GM19395 (cell line): ENCODE measurements at regions not wholly inside any gene's neighbourhood (a gene's known extent, or its start where the extent isn't known, plus 50 kb on each side); places are given as distances from the start of the nearest gene placed in this dataset.
"Not testable (repeated sequence)": the region's sequence is repeated elsewhere in the genome, so short reads cannot be mapped to it uniquely, and the experiment has no call there.

Source experiments
- ATAC-seq: cut with Tn5 transposase; IDR thresholded peaks from one replicate; pipeline ENCODE4 v1.9.1; 2021; ENCODE audit warnings: mild to moderate bottlenecking, moderate library complexity; ENCODE audit not compliant: unreplicated experiment

GRCh38 chr15:84402856-84403608 lies 167.5 kb downstream of the GOLGA6L4 start:
- no peak for ATAC-seq

- ATAC-seq, result not testable (repeated sequence)
Observed at GRCh38 chr15:84409357-84409756, 173.8 kb downstream of the GOLGA6L4 start.

- ATAC-seq, result not testable (repeated sequence)
Observed at GRCh38 chr15:84421513-84422181, 179.2 kb upstream of the ZSCAN2 start.

- not testable (repeated sequence) for ATAC-seq
Observed at GRCh38 chr15:84425327-84425726, 175.5 kb upstream of the ZSCAN2 start.

- ATAC-seq, result not testable (repeated sequence)
Observed at GRCh38 chr15:84473305-84473877, 127.4 kb upstream of the ZSCAN2 start.

GRCh38 chr15:84476364-84477033 lies 124.3 kb upstream of the ZSCAN2 start:
- not testable (repeated sequence) for ATAC-seq

- ATAC-seq, result peak; percentile 87
Observed at GRCh38 chr15:84477550-84477949, 123.3 kb upstream of the ZSCAN2 start.

- ATAC-seq, result not testable (repeated sequence)
Observed at GRCh38 chr15:84480174-84480681, 120.6 kb upstream of the ZSCAN2 start.

- not testable (repeated sequence) for ATAC-seq
Observed at GRCh38 chr15:84483859-84484258, 117.0 kb upstream of the ZSCAN2 start.

GRCh38 chr15:84500165-84500889 lies 100.5 kb upstream of the ZSCAN2 start:
- not testable (repeated sequence) for ATAC-seq

- ATAC-seq, result not testable (repeated sequence)
Observed at GRCh38 chr15:84503101-84503500, 97.7 kb upstream of the ZSCAN2 start.

- ATAC-seq, result not testable (repeated sequence)
Observed at GRCh38 chr15:84505552-84505951, 95.3 kb upstream of the ZSCAN2 start.

GRCh38 chr15:84512324-84512723 lies 88.5 kb upstream of the ZSCAN2 start:
- ATAC-seq, result not testable (repeated sequence)

- ATAC-seq, result not testable (repeated sequence)
Observed at GRCh38 chr15:84516773-84517172, 84.0 kb upstream of the ZSCAN2 start.

GRCh38 chr15:84525491-84526344 lies 75.1 kb upstream of the ZSCAN2 start:
- not testable (repeated sequence) for ATAC-seq

GRCh38 chr15:84530751-84531150 lies 70.1 kb upstream of the ZSCAN2 start:
- ATAC-seq, result not testable (repeated sequence)

GRCh38 chr15:84531223-84531622 lies 69.6 kb upstream of the ZSCAN2 start:
- ATAC-seq, result not testable (repeated sequence)

- not testable (repeated sequence) for ATAC-seq
Observed at GRCh38 chr15:84531709-84532367, 69.0 kb upstream of the ZSCAN2 start.

GRCh38 chr15:84533705-84534104 lies 67.1 kb upstream of the ZSCAN2 start:
- ATAC-seq, result not testable (repeated sequence)
